Activated T-cell treated with anti-CD3 and anti-CD28 coated beads for 24 hours (primary cell): ENCODE measurements at regions not wholly inside any gene's neighbourhood (a gene's known extent, or its start where the extent isn't known, plus 50 kb on each side); places are given as distances from the start of the nearest gene placed in this dataset.
"Not testable (repeated sequence)": the region's sequence is repeated elsewhere in the genome, so short reads cannot be mapped to it uniquely, and the experiment has no call there.

ENCODE experiments used
- DNase-seq: peaks from one replicate; pipeline ENCODE4 v3.0.0-alpha.2; 2020; ENCODE audit warnings: low read depth

- DNase-seq = no peak
These were observed 489.6 kb downstream of the TTLL7 start for GRCh38 chr1:83509301-83509781.

GRCh38 chr1:83508485-83509151, 490.3 kb downstream of the TTLL7 start:
- peak; percentile 29 for DNase-seq

- no peak for DNase-seq
These were observed 493.8 kb downstream of the TTLL7 start for GRCh38 chr1:83505148-83505547.

- no peak for DNase-seq
These were observed 495.8 kb downstream of the TTLL7 start for GRCh38 chr1:83503153-83503552.

GRCh38 chr1:83500987-83501591, 497.8 kb downstream of the TTLL7 start:
- DNase-seq = no peak

GRCh38 chr1:83500531-83500930, 498.4 kb downstream of the TTLL7 start:
- no peak for DNase-seq

GRCh38 chr1:83499998-83500397, 498.9 kb downstream of the TTLL7 start:
- DNase-seq = no peak

GRCh38 chr1:83497563-83497962, 501.4 kb downstream of the TTLL7 start:
- DNase-seq = no peak

- no peak for DNase-seq
These were observed 503.4 kb downstream of the TTLL7 start for GRCh38 chr1:83495560-83495959.

- no peak for DNase-seq
These were observed 505.3 kb downstream of the TTLL7 start for GRCh38 chr1:83493633-83494032.

GRCh38 chr1:83491930-83492329, 507.0 kb downstream of the TTLL7 start:
- no peak for DNase-seq

- no peak for DNase-seq
These were observed 507.9 kb downstream of the TTLL7 start for GRCh38 chr1:83490988-83491387.

GRCh38 chr1:83488105-83488504, 510.8 kb downstream of the TTLL7 start:
- not testable (repeated sequence) for DNase-seq

GRCh38 chr1:83487460-83487859, 511.5 kb downstream of the TTLL7 start:
- not testable (repeated sequence) for DNase-seq

GRCh38 chr1:83485314-83486019, 513.5 kb downstream of the TTLL7 start:
- DNase-seq = not testable (repeated sequence)

GRCh38 chr1:83481284-83481683, 517.6 kb downstream of the TTLL7 start:
- not testable (repeated sequence) for DNase-seq

GRCh38 chr1:83479591-83480239, 519.2 kb downstream of the TTLL7 start:
- DNase-seq = not testable (repeated sequence)

GRCh38 chr1:83478127-83478526, 520.8 kb downstream of the TTLL7 start:
- DNase-seq = not testable (repeated sequence)

GRCh38 chr1:83476518-83476917, 522.4 kb downstream of the TTLL7 start:
- DNase-seq = not testable (repeated sequence)

GRCh38 chr1:83474946-83475345, 524.0 kb downstream of the TTLL7 start:
- DNase-seq = not testable (repeated sequence)

GRCh38 chr1:83473986-83474385, 524.9 kb downstream of the TTLL7 start:
- DNase-seq = not testable (repeated sequence)

- DNase-seq = not testable (repeated sequence)
These were observed 526.9 kb downstream of the TTLL7 start for GRCh38 chr1:83472066-83472465.
